Mesenchymal stem cell (in vitro differentiated cells and primary cell): ENCODE measurements at regions not wholly inside any gene's neighbourhood (a gene's known extent, or its start where the extent isn't known, plus 50 kb on each side); places are given as distances from the start of the nearest gene placed in this dataset.

ENCODE experiments used
- DNase-seq: peaks from one replicate; pipeline ENCODE4 v3.0.0-alpha.2; 2013
- H2AFZ ChIP-seq: one replicate; pipeline ENCODE4 v1.6.1; 2013; ENCODE audit warnings: low read depth, mild to moderate bottlenecking, control low read depth, inconsistent platforms, low read length, moderate library complexity
- H2AK5ac ChIP-seq: 2 replicates; pipeline ENCODE4 v1.6.1; 2013; ENCODE audit warnings: low read length, moderate library complexity, mild to moderate bottlenecking, inconsistent platforms; ENCODE audit not compliant: severe bottlenecking
- H2BK120ac ChIP-seq: one replicate; pipeline ENCODE4 v1.6.1; 2013; ENCODE audit warnings: low read depth, mild to moderate bottlenecking, inconsistent platforms, low read length, moderate library complexity
- H2BK12ac ChIP-seq, 2 experiments: one replicate each; pipeline ENCODE4 v1.6.1; 2013; ENCODE audit warnings: inconsistent platforms in 2 of 2, low read length in 2 of 2, mild to moderate bottlenecking in 2 of 2, moderate library complexity in 2 of 2, control low read depth in 1 of 2
- H2BK15ac ChIP-seq: one replicate; pipeline ENCODE4 v1.6.1; 2013; ENCODE audit warnings: mild to moderate bottlenecking, low read depth, inconsistent platforms; ENCODE audit not compliant: poor library complexity, severe bottlenecking
- H2BK5ac ChIP-seq: 2 replicates; pipeline ENCODE4 v1.6.1; 2013; ENCODE audit warnings: low read depth, mild to moderate bottlenecking, low read length, control low read depth, inconsistent platforms; ENCODE audit not compliant: poor library complexity, severe bottlenecking
- H3K14ac ChIP-seq, 2 experiments: one replicate each; pipeline ENCODE4 v1.6.1; 2013; ENCODE audit warnings: inconsistent platforms in 2 of 2, low read length in 2 of 2, control low read depth in 1 of 2, mild to moderate bottlenecking in 1 of 2, moderate library complexity in 1 of 2
- H3K18ac ChIP-seq, 2 experiments: one replicate each; pipeline ENCODE4 v1.6.1; 2013; ENCODE audit warnings: inconsistent platforms in 2 of 2, low read length in 2 of 2, control low read depth in 1 of 2, low read depth in 1 of 2, mild to moderate bottlenecking in 1 of 2
- H3K23ac ChIP-seq, 2 experiments: one replicate each; pipeline ENCODE4 v1.6.1; 2013; ENCODE audit warnings: inconsistent platforms in 2 of 2, low read length in 2 of 2, mild to moderate bottlenecking in 2 of 2, moderate library complexity in 2 of 2, control low read depth in 1 of 2
- H3K27ac ChIP-seq: 2 replicates; pipeline ENCODE4 v1.5.1; 2013; ENCODE audit warnings: mild to moderate bottlenecking, moderate library complexity, low read length, control low read depth, inconsistent platforms; ENCODE audit not compliant: poor library complexity, severe bottlenecking
- H3K27me3 ChIP-seq, 2 experiments: 2 replicates each; pipeline versions ENCODE4 v1.6.1 to v1.7.0; 2013; ENCODE audit warnings: low read length in 2 of 2, mild to moderate bottlenecking in 2 of 2, moderate library complexity in 2 of 2, control low read depth in 1 of 2, inconsistent platforms in 1 of 2; ENCODE audit not compliant: control insufficient read depth in 1 of 2, insufficient read depth in 1 of 2
- H3K36me3 ChIP-seq, 2 experiments: 2 replicates each; pipeline versions ENCODE4 v1.6.1 to v1.7.0; 2013; ENCODE audit warnings: low read length in 2 of 2, control low read depth in 1 of 2, inconsistent platforms in 1 of 2, low read depth in 1 of 2, mild to moderate bottlenecking in 1 of 2; ENCODE audit not compliant: insufficient read depth in 2 of 2, control insufficient read depth in 1 of 2
- H3K4ac ChIP-seq, 2 experiments: one replicate each; pipeline ENCODE4 v1.6.1; 2013; ENCODE audit warnings: inconsistent platforms in 2 of 2, low read length in 2 of 2, mild to moderate bottlenecking in 2 of 2, moderate library complexity in 2 of 2, control low read depth in 1 of 2, low read depth in 1 of 2
- H3K4me1 ChIP-seq: 2 replicates; pipeline ENCODE4 v1.6.1; 2013; ENCODE audit warnings: low read depth, low read length, control low read depth; ENCODE audit not compliant: control insufficient read depth, insufficient read depth
- H3K4me2 ChIP-seq: 2 replicates; pipeline ENCODE4 v1.6.1; 2013; ENCODE audit warnings: low read length, mild to moderate bottlenecking, inconsistent platforms; ENCODE audit not compliant: poor library complexity, severe bottlenecking
- H3K4me3 ChIP-seq, 2 experiments: 2 replicates each; pipeline versions ENCODE4 v1.5.1 to v1.7.0; 2013; ENCODE audit warnings: low read length in 2 of 2, mild to moderate bottlenecking in 2 of 2, control low read depth in 1 of 2, low read depth in 1 of 2; ENCODE audit not compliant: insufficient read depth in 1 of 2
- H3K79me1 ChIP-seq: replicated peaks from 2 replicates; pipeline ENCODE4 v1.6.1; 2013; ENCODE audit warnings: mild to moderate bottlenecking, control low read depth, low read length, inconsistent platforms; ENCODE audit not compliant: poor library complexity, severe bottlenecking
- H3K9ac ChIP-seq: 2 replicates; pipeline ENCODE4 v1.7.0; 2013; ENCODE audit warnings: mild to moderate bottlenecking, low read length, moderate library complexity
- H3K9me3 ChIP-seq: 2 replicates; pipeline ENCODE4 v1.7.0; 2013; ENCODE audit warnings: mild to moderate bottlenecking, low read length; ENCODE audit not compliant: control insufficient read depth
- H4K8ac ChIP-seq: one replicate; pipeline ENCODE4 v1.6.1; 2013; ENCODE audit warnings: inconsistent platforms, mild to moderate bottlenecking, low read length, moderate library complexity
- H4K91ac ChIP-seq: one replicate; pipeline ENCODE4 v1.6.1; 2013; ENCODE audit warnings: mild to moderate bottlenecking, low read length, inconsistent platforms
- WGBS: methylation state at CpG from one replicate; pipeline ENCODE4 v1.1.7; 2013; ENCODE audit warnings: mixed read lengths; 5-methylcytosine and 5-hydroxymethylcytosine counted together

DNA sequence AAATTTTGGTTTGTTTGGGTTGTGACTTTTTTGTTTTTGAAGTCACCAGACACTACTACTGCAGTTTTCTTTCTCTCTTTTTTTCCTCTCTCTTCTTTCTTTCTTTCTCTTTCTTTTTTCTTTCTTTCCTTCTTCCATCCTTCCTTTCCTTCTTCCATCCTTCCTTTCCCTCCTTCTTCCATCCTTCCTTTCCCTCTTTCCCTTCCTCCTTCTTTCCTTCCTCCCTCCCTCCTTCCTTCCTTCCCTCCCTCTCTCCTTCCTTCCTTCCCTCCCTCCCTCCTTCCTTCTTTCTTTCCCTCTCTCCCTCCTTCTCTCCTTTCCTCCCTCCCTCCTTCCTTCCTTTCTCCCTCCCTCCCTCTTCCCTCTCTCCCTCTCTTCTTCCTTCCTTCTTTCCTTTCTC is 230.3 kb upstream of the TYRP1 start:
- Histone ChIP-seq H2AFZ (no peak overlapping the region), H3K79me1 (no peaks in the 10 kb centered on the region), H3K9me3 (no peaks in the 10 kb centered on the region), H3K23ac (no peak overlapping the region), H3K4me2 (no peak overlapping the region), H3K18ac (no peak overlapping the region), H4K8ac (no peak overlapping the region), H2BK5ac (no peak overlapping the region), H3K27me3 (no peaks in the 10 kb centered on the region), H2BK12ac (no peak overlapping the region), H3K4me3 (no peak overlapping the region), H3K4ac (no peak overlapping the region), H3K4me1 (no peaks in the 10 kb centered on the region), H3K27ac (no peak overlapping the region), H3K14ac (no peak overlapping the region), H3K9ac (no peak overlapping the region), H2BK120ac (no peak overlapping the region), H2AK5ac (no peak overlapping the region), H4K91ac (no peak overlapping the region), H2BK15ac (no peak overlapping the region), H3K36me3 (no peaks in the 10 kb centered on the region)
- DNase-seq, result no peak

DNA sequence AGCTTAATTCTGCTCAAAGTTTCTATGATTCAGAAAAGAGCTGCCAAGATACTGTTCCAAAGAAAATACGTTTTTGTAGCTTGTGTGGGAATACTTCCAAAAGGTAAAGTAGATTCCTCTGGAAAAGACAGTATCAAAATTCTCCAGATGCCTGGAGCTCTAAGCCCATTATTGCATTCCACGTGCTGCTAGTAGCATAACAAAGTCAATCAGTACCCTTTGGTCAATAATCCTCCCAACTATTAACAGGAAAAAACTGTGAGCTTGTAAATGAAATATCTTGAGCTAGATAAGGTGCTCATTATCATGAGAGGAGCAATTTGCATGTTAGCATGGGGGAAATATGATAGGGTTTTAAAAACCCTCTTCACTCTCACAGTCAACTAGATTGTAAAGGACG is 229.5 kb upstream of the TYRP1 start:
- no peak overlapping the region for H3K14ac ChIP-seq
- no peak overlapping the region for H3K4me3 ChIP-seq
- H2BK5ac ChIP-seq, result no peak overlapping the region
- H3K27ac ChIP-seq, result no peak overlapping the region
- no peak overlapping the region for H2AFZ ChIP-seq
- no peak overlapping the region for H2BK12ac ChIP-seq
- 57% methylated on average over 1 of the region's 3 CpGs for WGBS
- H3K79me1 ChIP-seq, result no peaks in the 10 kb centered on the region
- H3K4ac ChIP-seq, result no peak overlapping the region
- no peak overlapping the region for H4K8ac ChIP-seq
- H2BK15ac ChIP-seq, result no peak overlapping the region
- H3K4me2 ChIP-seq, result no peak overlapping the region
- H2BK120ac ChIP-seq, result no peak overlapping the region
- H2AK5ac ChIP-seq, result no peak overlapping the region
- no peaks in the 10 kb centered on the region for H3K36me3 ChIP-seq
- H3K9me3 ChIP-seq, result no peaks in the 10 kb centered on the region
- H3K9ac ChIP-seq, result no peak overlapping the region
- DNase-seq, result no peak
- H3K23ac ChIP-seq, result no peak overlapping the region
- no peaks in the 10 kb centered on the region for H3K4me1 ChIP-seq
- H3K18ac ChIP-seq, result no peak overlapping the region
- H4K91ac ChIP-seq, result no peak overlapping the region
- H3K27me3 ChIP-seq, result no peaks in the 10 kb centered on the region

DNA sequence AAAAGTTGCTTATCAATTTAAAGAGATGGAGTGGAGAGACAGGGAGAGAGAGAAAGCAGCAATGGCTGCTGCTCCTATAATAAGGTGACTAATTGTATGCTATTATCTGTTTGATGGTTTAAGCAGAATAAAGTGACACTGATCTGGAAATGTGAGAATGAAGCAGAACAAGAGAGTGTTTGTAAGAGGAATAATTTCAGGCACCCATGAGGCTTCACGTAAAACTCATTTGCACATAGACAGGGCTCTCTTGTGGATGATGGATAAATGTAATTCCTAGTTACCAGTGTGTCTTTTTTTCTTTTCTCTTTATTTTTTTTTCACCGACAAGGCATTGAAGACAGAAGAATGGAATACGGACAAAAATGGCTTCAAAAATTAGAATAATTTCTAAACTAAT is 228.8 kb upstream of the TYRP1 start:
- Histone ChIP-seq H3K4me2 (no peak overlapping the region), H2AK5ac (no peak overlapping the region), H3K4me1 (no peaks in the 10 kb centered on the region), H4K91ac (no peak overlapping the region), H3K9ac (no peak overlapping the region), H3K18ac (no peak overlapping the region), H2AFZ (no peak overlapping the region), H3K27me3 (no peaks in the 10 kb centered on the region), H3K79me1 (no peaks in the 10 kb centered on the region), H3K14ac (no peak overlapping the region), H2BK120ac (no peak overlapping the region), H3K4me3 (no peak overlapping the region), H3K27ac (no peak overlapping the region), H2BK15ac (no peak overlapping the region), H4K8ac (no peak overlapping the region), H2BK12ac (no peak overlapping the region), H3K4ac (no peak overlapping the region), H3K23ac (no peak overlapping the region), H3K9me3 (no peaks in the 10 kb centered on the region), H3K36me3 (no peaks in the 10 kb centered on the region), H2BK5ac (no peak overlapping the region)
- 75% methylated on average over 1 of the region's 3 CpGs for WGBS
- DNase-seq, result no peak

DNA sequence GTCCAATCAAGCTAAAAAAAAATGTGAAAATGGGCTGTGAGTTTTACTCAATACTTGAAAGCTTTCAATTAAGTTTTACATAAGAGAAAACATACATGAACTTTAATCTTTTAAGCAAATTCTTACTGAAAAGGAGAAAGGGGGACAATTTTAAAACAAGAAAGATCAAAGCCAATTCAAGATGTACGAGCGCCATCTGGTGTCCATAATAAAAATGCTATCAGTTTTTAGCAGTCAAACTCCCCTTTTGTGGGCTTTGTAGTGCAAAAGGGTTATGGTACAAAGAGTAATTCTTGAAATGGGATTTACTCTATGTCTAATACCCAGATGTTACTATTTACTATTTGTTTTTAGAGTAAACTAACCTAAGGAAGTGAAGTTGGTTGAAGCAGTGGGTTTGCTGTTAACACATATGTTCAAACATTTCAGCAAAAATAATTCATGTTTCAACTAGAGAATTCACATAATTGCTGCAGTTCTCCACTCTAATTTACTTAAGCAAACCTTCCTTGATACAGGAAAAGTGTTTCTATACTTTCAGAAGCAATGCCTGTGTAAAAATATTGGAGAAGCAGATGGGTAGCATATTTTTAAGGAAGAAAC is 228.2 kb upstream of the TYRP1 start:
- no CpG with 5 or more reads among the region's 2 CpGs for WGBS
- Histone ChIP-seq H2BK120ac (no peak overlapping the region), H3K23ac (no peak overlapping the region), H3K36me3 (no peaks in the 10 kb centered on the region), H4K8ac (no peak overlapping the region), H3K18ac (no peak overlapping the region), H3K14ac (no peak overlapping the region), H3K9ac (no peak overlapping the region), H3K4ac (no peak overlapping the region), H3K27me3 (no peaks in the 10 kb centered on the region), H4K91ac (no peak overlapping the region), H2AFZ (no peak overlapping the region), H3K79me1 (no peaks in the 10 kb centered on the region), H2BK15ac (no peak overlapping the region), H2BK5ac (no peak overlapping the region), H2BK12ac (no peak overlapping the region), H3K9me3 (no peaks in the 10 kb centered on the region), H3K4me1 (no peaks in the 10 kb centered on the region), H2AK5ac (no peak overlapping the region), H3K4me3 (no peak overlapping the region), H3K4me2 (no peak overlapping the region), H3K27ac (no peak overlapping the region)
- peak; percentile 30 for DNase-seq
